ENCODE measurements at regions not wholly inside any gene's neighbourhood (a gene's known extent, or its start where the extent isn't known, plus 50 kb on each side); places are given as distances from the start of the nearest gene placed in this dataset.

DNA sequence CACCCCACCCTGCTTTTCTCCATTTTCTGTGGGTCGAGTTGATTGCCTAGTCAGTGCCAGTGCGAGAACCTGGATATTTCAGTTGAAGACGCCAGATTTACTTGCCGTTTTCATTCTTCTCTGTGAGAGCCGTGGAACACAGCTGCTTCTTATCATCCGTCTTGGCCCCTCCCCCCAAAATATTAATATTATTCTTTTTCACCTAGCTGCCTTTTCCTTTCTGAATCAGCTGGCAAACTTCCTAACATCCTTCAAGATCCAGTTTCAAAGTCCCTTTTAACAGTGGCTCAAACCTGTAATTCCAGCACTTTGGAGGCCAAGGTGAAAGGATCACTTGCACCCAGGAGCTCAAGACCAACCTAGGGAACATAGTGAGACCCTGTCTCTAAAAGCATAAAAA is 117.1 kb upstream of the RASA1 start:
- TF ChIP-seq CEBPB (IDR thresholded peaks at IDR 0.05) (no peak), TAF1 (IDR thresholded peaks at IDR 0.05; ENCODE audit: low read depth) (no peak), CREB1 (IDR thresholded peaks at IDR 0.05; ENCODE audit: low read depth) (no peak), YY1 (IDR thresholded peaks at IDR 0.05; ENCODE audit: low read depth) (no peak), ZBTB7A (IDR thresholded peaks at IDR 0.05; ENCODE audit: low read depth) (no peak), EP300 (IDR thresholded peaks at IDR 0.05; ENCODE audit: borderline replicate concordance) (no peak), TEAD4 (IDR thresholded peaks at IDR 0.05) (no peak), EGR1 (IDR thresholded peaks at IDR 0.05) (no peak), FOXM1 (IDR thresholded peaks at IDR 0.05; ENCODE audit: borderline replicate concordance, low read depth) (no peak)
- TF ChIP-seq, protein P1, sequence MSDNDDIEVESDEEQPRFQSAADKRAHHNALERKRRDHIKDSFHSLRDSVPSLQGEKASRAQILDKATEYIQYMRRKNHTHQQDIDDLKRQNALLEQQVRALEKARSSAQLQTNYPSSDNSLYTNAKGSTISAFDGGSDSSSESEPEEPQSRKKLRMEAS (IDR thresholded peaks at IDR 0.05), result no peak

- TF ChIP-seq EP300 (IDR thresholded peaks at IDR 0.05; ENCODE audit: borderline replicate concordance), result no peak
- no peak for TF ChIP-seq ZBTB7A (IDR thresholded peaks at IDR 0.05; ENCODE audit: low read depth)
- TF ChIP-seq, protein P2, sequence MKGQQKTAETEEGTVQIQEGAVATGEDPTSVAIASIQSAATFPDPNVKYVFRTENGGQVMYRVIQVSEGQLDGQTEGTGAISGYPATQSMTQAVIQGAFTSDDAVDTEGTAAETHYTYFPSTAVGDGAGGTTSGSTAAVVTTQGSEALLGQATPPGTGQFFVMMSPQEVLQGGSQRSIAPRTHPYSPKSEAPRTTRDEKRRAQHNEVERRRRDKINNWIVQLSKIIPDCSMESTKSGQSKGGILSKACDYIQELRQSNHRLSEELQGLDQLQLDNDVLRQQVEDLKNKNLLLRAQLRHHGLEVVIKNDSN (IDR thresholded peaks at IDR 0.05), result no peak
- TF ChIP-seq, protein P1 (IDR thresholded peaks at IDR 0.05), result no peak
- no peak for TF ChIP-seq YY1 (IDR thresholded peaks at IDR 0.05; ENCODE audit: low read depth)
- TF ChIP-seq, protein P3, sequence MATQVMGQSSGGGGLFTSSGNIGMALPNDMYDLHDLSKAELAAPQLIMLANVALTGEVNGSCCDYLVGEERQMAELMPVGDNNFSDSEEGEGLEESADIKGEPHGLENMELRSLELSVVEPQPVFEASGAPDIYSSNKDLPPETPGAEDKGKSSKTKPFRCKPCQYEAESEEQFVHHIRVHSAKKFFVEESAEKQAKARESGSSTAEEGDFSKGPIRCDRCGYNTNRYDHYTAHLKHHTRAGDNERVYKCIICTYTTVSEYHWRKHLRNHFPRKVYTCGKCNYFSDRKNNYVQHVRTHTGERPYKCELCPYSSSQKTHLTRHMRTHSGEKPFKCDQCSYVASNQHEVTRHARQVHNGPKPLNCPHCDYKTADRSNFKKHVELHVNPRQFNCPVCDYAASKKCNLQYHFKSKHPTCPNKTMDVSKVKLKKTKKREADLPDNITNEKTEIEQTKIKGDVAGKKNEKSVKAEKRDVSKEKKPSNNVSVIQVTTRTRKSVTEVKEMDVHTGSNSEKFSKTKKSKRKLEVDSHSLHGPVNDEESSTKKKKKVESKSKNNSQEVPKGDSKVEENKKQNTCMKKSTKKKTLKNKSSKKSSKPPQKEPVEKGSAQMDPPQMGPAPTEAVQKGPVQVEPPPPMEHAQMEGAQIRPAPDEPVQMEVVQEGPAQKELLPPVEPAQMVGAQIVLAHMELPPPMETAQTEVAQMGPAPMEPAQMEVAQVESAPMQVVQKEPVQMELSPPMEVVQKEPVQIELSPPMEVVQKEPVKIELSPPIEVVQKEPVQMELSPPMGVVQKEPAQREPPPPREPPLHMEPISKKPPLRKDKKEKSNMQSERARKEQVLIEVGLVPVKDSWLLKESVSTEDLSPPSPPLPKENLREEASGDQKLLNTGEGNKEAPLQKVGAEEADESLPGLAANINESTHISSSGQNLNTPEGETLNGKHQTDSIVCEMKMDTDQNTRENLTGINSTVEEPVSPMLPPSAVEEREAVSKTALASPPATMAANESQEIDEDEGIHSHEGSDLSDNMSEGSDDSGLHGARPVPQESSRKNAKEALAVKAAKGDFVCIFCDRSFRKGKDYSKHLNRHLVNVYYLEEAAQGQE (IDR thresholded peaks at IDR 0.05; ENCODE audit: low read depth), result no peak
- TF ChIP-seq EGR1 (IDR thresholded peaks at IDR 0.05), result no peak
- no peak for TF ChIP-seq CEBPB (IDR thresholded peaks at IDR 0.05)
- no peak for TF ChIP-seq TCF12 (IDR thresholded peaks at IDR 0.05; ENCODE audit: low read depth)
- no peak for TF ChIP-seq TEAD4 (IDR thresholded peaks at IDR 0.05)
- no peak for TF ChIP-seq TAF1 (IDR thresholded peaks at IDR 0.05; ENCODE audit: low read depth)
Observed at GRCh38 chr5:87151547-87151946, 116.1 kb upstream of the RASA1 start.

GRCh38 chr5:87152886-87153285 is 114.8 kb upstream of the RASA1 start:
- TF ChIP-seq EGR1 (IDR thresholded peaks at IDR 0.05), result no peak
- no peak for TF ChIP-seq TCF12 (IDR thresholded peaks at IDR 0.05; ENCODE audit: low read depth)
- no peak for TF ChIP-seq YY1 (IDR thresholded peaks at IDR 0.05; ENCODE audit: low read depth)
- TF ChIP-seq ZBTB7A (IDR thresholded peaks at IDR 0.05; ENCODE audit: low read depth), result no peak
- TF ChIP-seq RAD21 (IDR thresholded peaks at IDR 0.05; ENCODE audit: low read depth), result no peak
- TF ChIP-seq NFIC (IDR thresholded peaks at IDR 0.05), result no peak
- TF ChIP-seq, protein P3 (IDR thresholded peaks at IDR 0.05; ENCODE audit: low read depth), result no peak
- TF ChIP-seq, protein P2 (IDR thresholded peaks at IDR 0.05), result no peak

GRCh38 chr5:87154191-87154590 is 113.5 kb upstream of the RASA1 start:
- TF ChIP-seq CREB1 (IDR thresholded peaks at IDR 0.05; ENCODE audit: low read depth) (no peak), YY1 (IDR thresholded peaks at IDR 0.05; ENCODE audit: low read depth) (no peak), EP300 (IDR thresholded peaks at IDR 0.05; ENCODE audit: borderline replicate concordance) (no peak), TCF12 (IDR thresholded peaks at IDR 0.05; ENCODE audit: low read depth) (no peak), ZBTB7A (IDR thresholded peaks at IDR 0.05; ENCODE audit: low read depth) (no peak), CEBPB (IDR thresholded peaks at IDR 0.05) (no peak), RAD21 (IDR thresholded peaks at IDR 0.05; ENCODE audit: low read depth) (no peak), TEAD4 (IDR thresholded peaks at IDR 0.05) (no peak), NFIC (IDR thresholded peaks at IDR 0.05) (no peak), TAF1 (IDR thresholded peaks at IDR 0.05; ENCODE audit: low read depth) (no peak), EGR1 (IDR thresholded peaks at IDR 0.05) (no peak), FOXM1 (IDR thresholded peaks at IDR 0.05; ENCODE audit: borderline replicate concordance, low read depth) (no peak)
- TF ChIP-seq, protein P2 (IDR thresholded peaks at IDR 0.05), result no peak
- TF ChIP-seq, protein P3 (IDR thresholded peaks at IDR 0.05; ENCODE audit: low read depth), result no peak
- TF ChIP-seq, protein P1 (IDR thresholded peaks at IDR 0.05), result no peak
